Kidney glomerular epithelial cell (primary cell): ENCODE measurements at regions not wholly inside any gene's neighbourhood (a gene's known extent, or its start where the extent isn't known, plus 50 kb on each side); places are given as distances from the start of the nearest gene placed in this dataset.
"Not testable (repeated sequence)": the region's sequence is repeated elsewhere in the genome, so short reads cannot be mapped to it uniquely, and the experiment has no call there.

Experiments used
- DNase-seq: peaks from one replicate; lab custom pipeline; 2025; lab: John Stamatoyannopoulos, UW

- no peak for DNase-seq
Observed at GRCh38 chr11:23480736-23481135, 620.5 kb upstream of the CCDC179 start.

DNA sequence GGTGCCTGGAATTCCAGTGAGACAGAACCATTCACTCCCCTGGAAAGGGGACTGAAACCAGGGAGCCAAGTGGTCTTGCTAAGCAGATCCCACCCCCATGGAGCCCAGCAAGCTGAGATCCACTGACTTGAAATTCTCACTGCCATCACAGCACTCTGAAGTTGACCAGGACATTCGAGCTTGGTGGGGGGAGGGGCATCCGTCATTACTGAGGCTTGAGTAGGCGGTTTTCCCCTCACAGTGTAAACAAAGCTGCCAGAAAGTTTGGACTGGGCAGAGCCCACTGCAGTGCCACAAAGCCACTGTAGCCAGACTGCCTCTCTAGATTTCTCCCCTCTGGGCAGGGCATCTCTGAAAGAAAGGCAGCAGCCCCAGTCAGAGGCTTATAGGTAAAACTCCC lies 623.9 kb upstream of the CCDC179 start:
- DNase-seq, result not testable (repeated sequence)

GRCh38 chr11:23484618-23485017 lies 624.3 kb upstream of the CCDC179 start:
- not testable (repeated sequence) for DNase-seq

- DNase-seq, result no peak
Observed at GRCh38 chr11:23490557-23491235, 630.4 kb upstream of the CCDC179 start.

GRCh38 chr11:23494981-23495380 lies 634.7 kb upstream of the CCDC179 start:
- DNase-seq, result no peak

GRCh38 chr11:23496340-23496739 lies 636.1 kb upstream of the CCDC179 start:
- DNase-seq, result no peak

DNA sequence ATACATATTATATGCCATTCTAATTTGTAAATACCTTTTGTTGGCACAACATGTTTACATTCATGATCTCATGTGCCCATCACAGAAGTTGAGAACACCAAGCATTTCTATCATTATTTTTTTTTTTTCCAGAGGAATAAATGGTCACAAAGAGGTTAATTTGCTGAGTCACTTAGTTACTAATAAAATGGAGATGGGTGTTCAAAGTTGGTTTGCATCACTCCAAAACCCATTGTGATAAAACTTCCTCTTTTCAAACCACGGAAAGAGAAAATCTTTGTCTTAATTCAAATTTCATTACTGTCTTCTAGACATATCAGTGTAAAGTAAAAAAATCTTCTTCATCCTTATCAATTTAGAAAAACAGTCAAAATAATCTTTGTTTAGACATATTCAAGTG lies 636.8 kb upstream of the CCDC179 start:
- DNase-seq, result no peak

DNA sequence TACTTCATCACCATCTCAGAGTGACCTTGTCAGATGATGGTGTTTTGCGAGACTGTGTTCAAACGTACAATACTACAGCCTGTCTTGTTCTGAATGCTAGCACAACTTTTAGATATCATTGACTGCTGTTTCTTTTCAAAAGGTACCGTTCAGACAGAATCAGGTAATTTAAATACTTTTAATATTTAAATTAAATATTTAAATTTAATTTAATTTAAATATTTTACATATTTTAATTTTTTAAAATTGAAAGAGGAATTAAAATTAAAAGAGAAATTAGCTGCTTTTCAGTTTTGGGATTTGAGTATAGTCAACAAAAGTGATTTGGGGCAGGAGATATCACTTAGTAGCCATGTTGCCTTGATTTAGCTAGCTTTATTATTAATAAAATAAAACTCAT lies 642.1 kb upstream of the CCDC179 start:
- DNase-seq, result no peak

- no peak for DNase-seq
Observed at GRCh38 chr11:23502826-23503225, 642.6 kb upstream of the CCDC179 start.

- DNase-seq, result peak; percentile 85
Observed at GRCh38 chr11:23509023-23509422, 648.7 kb upstream of the CCDC179 start.

- DNase-seq, result no peak
Observed at GRCh38 chr11:23509821-23510220, 649.5 kb upstream of the CCDC179 start.

- DNase-seq, result no peak
Observed at GRCh38 chr11:23519194-23519593, 658.9 kb upstream of the CCDC179 start.

DNA sequence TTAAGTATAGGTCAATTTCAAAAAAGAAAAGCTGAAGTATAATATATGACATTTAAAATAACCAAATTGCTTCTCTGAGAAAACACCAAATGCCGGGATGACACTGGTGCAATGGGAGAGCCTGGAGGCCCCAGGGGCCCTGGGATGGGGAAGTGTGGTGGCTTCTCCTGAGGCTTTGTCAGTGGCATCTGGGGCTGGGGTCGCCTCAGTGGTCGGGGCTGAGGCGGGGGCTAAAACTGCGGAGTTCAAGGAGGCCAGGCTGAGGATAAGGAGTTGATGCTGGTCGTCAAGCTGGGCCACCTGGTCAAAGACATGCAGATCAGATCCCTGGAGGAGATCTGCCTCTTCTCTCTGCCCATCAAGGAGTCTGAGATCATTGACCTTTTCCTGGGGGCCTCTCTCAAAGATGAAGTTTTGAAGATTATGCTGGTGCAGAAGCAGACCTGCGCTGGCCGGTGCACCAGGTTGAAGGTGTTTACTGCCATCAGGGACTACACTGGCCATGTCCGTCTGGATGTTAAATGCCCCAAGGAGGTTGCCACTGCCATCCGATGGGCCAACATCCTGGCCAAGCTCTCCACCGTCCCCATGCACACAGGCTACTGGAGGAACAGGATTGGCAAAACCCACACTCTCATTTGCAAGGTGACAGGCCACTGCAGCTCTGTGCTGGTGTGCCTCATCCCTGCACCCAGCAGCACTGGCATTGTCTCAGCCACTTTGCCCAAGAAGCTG lies 660.1 kb upstream of the CCDC179 start:
- DNase-seq, result no peak

DNA sequence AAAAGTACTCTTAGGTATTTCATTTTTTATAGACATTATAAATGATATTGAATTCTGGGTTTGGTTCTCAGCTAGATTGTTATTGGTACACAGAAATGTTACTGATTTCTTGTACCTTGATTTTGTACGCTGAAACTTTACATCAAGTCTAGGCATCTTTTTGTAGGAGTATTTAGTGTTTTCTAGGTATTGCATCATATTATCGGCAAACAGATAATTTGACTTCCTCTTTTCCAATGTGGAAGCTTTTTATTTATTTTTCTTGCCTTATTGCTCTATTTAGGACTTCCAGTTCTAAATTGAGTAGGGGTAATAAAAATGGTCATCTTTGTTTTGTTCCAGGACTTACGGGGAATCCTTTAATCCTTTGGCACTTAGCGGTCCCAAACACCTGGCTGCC lies 676.6 kb upstream of the CCDC179 start:
- DNase-seq, result no peak

- DNase-seq, result no peak
Observed at GRCh38 chr11:23539556-23539955, 679.3 kb upstream of the CCDC179 start.

DNA sequence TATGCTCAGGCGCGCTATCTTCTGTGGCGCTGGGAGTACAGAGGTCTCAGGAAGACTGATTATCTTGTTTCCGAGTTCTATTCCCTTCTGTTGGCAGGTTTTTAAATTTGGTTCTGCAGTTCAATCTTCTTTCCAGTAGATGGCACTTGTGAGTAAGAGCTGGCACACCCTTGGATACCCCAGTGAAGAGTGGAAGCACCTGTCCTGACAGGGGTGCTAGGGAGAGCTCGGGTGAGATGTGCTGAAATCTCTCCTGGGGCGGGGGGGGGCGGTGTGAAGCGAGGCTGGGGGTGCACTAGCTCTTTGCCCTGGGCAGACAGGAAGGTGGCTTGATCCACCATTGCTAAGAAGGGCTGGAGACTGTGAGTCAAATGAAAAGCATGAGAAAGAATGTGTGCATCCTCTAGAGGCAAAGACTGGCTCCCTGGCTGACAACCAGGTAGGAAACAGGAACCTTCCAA lies 679.9 kb upstream of the CCDC179 start:
- peak; percentile 68 for DNase-seq

- DNase-seq, result no peak
Observed at GRCh38 chr11:23542189-23542588, 681.9 kb upstream of the CCDC179 start.

DNA sequence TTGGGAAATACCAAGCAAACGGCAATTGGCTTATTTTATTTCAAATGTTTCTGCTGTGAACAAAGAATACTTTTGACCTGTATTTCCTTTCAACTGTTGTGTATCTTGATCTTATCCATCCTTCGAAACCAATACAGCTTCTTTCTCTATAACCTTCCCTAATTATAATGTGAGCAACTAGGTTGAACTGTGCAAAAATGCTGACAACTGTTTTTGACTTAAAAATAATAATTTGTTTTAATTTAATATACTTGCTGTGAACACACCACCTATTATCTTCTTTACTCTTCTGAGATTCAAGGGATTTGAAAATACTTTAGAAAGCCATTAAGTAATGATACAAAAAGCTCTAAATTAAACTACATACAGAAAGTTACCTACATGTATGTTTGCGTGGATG lies 682.5 kb upstream of the CCDC179 start:
- no peak for DNase-seq

- DNase-seq, result no peak
Observed at GRCh38 chr11:23543651-23544222, 683.5 kb upstream of the CCDC179 start.

DNA sequence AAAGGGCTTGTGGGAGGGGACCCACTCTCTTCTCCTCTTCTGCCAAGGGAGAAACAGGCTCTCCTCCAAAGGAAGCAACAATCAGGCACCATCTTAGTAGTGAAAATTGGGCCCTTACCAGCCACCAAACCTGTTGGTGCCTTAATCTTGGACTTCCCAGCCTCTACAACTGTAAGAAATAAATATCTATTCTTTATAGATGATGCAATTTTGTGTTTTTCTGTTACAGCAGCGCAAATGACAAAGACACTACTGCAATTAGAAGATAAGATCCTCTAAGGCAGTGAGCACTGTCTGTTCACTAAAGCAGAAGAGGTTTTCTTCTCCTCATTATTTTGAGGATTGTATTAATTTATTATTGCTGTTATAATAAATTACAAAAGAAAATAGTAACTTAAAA lies 691.4 kb upstream of the CCDC179 start:
- DNase-seq, result no peak

GRCh38 chr11:23554002-23554401 lies 693.7 kb upstream of the CCDC179 start:
- DNase-seq, result no peak

GRCh38 chr11:23555085-23555484 lies 694.8 kb upstream of the CCDC179 start:
- no peak for DNase-seq

- no peak for DNase-seq
Observed at GRCh38 chr11:23556163-23556750, 696.0 kb upstream of the CCDC179 start.
